GM12864 (cell line): ENCODE measurements at regions not wholly inside any gene's neighbourhood (a gene's known extent, or its start where the extent isn't known, plus 50 kb on each side); places are given as distances from the start of the nearest gene placed in this dataset.

Experiments
- DNase-seq: peaks from one replicate; pipeline ENCODE4 v3.0.0-alpha.2; 2011; ENCODE audit warnings: low read depth
- H3K4me3 ChIP-seq: 2 replicates; pipeline ENCODE4 v1.5.1; 2011; ENCODE audit warnings: mild to moderate bottlenecking, low read depth, low read length, control low read depth
- TF ChIP-seq, protein P1 (sequence below): IDR thresholded peaks from 2 replicates; pipeline ENCODE4 v1.5.1; 2011; ENCODE audit warnings: low read depth, mild to moderate bottlenecking, moderate library complexity, low read length, control low read depth, inconsistent platforms; ENCODE audit errors: missing control alignments

DNA sequence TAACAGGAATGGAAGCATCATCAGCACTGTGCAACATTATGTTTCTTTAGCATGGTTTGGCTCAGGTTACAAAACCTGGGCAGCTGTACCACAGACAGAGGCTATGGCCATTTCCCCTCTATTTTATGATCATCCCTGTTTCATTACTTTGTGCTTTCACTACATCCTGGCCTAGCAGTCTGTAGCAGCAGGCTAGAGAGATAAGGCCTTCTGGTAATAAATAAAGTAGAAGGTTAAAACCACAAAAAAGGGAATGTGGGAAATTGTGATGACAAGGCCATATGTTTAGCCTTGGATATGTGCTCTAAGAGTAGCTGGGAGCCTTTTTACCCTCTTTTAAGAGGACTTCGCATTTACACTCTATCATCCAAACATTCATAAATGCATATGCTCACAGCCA, 266.2 kb upstream of the PHF14 start:
- H3K4me3 ChIP-seq: no peak overlapping the region
- DNase-seq: no peak
- TF ChIP-seq, protein P1, sequence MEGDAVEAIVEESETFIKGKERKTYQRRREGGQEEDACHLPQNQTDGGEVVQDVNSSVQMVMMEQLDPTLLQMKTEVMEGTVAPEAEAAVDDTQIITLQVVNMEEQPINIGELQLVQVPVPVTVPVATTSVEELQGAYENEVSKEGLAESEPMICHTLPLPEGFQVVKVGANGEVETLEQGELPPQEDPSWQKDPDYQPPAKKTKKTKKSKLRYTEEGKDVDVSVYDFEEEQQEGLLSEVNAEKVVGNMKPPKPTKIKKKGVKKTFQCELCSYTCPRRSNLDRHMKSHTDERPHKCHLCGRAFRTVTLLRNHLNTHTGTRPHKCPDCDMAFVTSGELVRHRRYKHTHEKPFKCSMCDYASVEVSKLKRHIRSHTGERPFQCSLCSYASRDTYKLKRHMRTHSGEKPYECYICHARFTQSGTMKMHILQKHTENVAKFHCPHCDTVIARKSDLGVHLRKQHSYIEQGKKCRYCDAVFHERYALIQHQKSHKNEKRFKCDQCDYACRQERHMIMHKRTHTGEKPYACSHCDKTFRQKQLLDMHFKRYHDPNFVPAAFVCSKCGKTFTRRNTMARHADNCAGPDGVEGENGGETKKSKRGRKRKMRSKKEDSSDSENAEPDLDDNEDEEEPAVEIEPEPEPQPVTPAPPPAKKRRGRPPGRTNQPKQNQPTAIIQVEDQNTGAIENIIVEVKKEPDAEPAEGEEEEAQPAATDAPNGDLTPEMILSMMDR: no peak

DNA sequence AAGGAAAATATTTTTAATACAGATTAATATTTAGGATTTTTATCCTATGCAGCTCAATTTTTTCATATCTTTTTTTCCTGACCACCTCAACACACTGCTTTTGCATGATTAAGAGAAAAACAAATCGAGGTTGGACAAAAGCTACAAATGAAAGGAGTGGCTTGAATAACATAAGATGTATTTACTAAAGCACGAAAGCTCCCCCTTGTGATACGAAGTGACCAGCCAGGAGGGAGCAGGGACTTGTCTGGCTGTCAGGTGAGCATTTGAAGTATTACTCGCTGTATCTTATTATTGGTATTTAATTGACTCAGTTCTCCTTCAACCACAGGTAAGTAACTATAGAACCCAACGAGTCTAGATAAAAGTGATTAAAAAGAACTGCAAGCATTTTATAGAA, 265.2 kb upstream of the PHF14 start:
- no peak for DNase-seq
- TF ChIP-seq, protein P1: peak; percentile 18
- H3K4me3 ChIP-seq: no peak overlapping the region

DNA sequence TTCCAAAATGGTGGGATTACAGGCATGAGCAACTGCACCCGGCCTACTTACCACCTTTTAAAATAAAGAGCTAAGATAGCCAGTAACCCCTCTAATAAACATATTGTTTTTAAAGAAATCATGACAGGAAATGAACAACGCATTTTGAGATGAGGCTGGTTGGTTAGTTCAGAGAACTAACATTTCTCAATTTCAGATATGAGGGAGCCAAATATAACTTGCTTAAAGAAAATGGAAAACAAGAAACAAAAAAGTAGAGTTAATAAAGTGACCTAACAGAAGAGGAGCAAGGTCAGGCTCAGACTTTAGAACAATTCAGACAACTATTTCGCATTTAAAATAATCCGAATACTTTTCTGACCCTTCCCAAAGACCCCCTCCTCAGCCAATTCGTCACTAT, 254.9 kb upstream of the PHF14 start:
- TF ChIP-seq, protein P1: no peak
- no peak for DNase-seq

DNA sequence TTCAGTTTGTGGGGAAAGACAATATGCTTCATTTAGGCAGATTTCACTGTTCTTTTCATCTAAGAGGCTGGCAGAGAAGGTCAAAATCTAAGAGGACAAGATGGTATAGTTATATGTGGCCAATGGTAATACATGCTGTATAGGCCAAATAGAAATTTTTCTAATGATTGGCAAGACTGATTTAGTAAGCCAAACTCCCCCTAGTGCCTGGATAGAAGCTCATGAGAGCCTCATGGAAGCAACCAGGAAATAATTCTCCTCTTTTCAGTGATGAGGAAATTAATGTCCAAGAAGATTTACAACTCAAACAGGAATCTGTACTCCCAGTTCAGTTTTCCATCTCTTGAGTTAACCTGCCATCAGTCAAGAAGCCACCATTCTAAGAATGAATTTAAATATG, 253.6 kb upstream of the PHF14 start:
- TF ChIP-seq, protein P1: no peak

More for the DNA sequence above, 254.9 kb upstream of the PHF14 start:
- no peak overlapping the region for H3K4me3 ChIP-seq

DNA sequence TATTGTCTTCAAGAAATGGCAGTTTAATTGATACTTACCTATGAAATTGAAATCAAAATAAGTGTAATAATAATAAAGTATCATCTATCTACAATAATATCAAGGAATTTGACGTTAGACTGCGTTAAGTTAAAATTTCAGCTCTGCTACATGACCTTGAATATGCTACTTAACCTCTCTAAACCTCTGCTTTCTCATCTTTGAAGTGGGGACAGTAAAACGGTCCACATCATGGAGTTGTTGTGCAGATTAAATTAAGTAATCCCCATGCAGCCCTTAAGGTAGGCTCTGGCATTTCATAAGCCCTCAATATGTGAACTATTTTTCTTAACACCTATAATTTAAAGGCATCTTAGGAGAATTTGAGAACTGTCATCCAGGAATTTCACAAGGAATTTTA, 252.4 kb upstream of the PHF14 start:
- TF ChIP-seq, protein P1: no peak
- no peak overlapping the region for H3K4me3 ChIP-seq
- no peak for DNase-seq

More for the DNA sequence above, 253.6 kb upstream of the PHF14 start:
- H3K4me3 ChIP-seq: no peak overlapping the region
- no peak for DNase-seq

DNA sequence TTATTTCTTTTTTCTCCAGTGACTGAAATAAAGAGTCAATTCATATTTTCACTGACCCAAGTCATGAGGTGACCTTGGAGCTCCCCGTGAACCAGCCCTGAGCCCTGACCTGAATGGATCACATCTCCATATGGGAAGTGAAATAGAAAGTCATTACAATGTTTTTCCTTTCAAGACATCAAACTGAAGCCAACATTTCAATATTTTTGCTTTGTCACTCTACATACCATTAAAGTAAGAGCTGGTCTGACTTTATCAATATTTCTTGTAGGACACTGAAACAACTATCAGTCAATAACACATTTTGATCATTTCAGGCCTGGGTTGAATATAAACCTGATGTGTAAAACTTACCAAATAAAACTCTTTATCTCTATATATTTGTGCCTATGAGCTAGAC, 249.8 kb upstream of the PHF14 start:
- no peak for DNase-seq
- TF ChIP-seq, protein P1: no peak
- H3K4me3 ChIP-seq: no peak overlapping the region

DNA sequence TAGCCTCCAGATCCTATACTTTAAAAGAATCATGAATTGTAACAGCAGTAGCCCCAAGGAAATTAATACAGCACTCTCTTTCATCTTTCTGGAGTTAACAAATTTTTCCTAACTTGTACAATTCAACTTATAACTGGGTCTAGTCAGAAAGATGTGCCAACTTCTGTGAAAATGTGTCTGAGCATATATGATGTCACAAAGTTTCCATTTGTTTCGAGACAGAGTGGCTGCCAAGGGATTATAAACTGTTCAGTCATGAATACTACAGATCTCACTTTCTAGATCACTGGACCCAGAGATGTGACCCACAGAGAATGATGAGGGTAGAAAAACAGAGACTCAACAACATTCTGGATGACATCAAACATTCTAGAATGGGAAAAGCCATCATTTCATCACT, 249.2 kb upstream of the PHF14 start:
- TF ChIP-seq, protein P1: no peak

More for the DNA sequence above, 249.2 kb upstream of the PHF14 start:
- H3K4me3 ChIP-seq: no peak overlapping the region
- no peak for DNase-seq
